HepG2 (cell line): ENCODE measurements at regions not wholly inside any gene's neighbourhood (a gene's known extent, or its start where the extent isn't known, plus 50 kb on each side); places are given as distances from the start of the nearest gene placed in this dataset.

Experiments
- ATAC-seq: fragments of 200-7000 bp; cut with Tn5 transposase; 3 replicates; pipeline ENCODE4 v1.9.1; 2020; ENCODE audit warnings: mild to moderate bottlenecking, moderate library complexity
- BruUV-seq: library from RNA; stranded (reverse); fragments of 400-500 nt; replicated peaks from 2 replicates; lab custom pipeline; 2021; lab: Mats Ljungman, UMichigan
- CTCF ChIA-PET: fragments of 300-600 bp; formaldehyde crosslinking; extraction: SDS; loops from one replicate; lab custom pipeline; 2021; ENCODE audit warnings: low total read pairs, inconsistent platforms, low intra/inter-chr PET ratio; lab: Yijun Ruan, JAX
- POLR2A ChIA-PET: fragments of 350-600 bp; sonication (Branson Sonifier 250); formaldehyde crosslinking; loops from one replicate; lab custom pipeline; 2020; ENCODE audit warnings: antibody characterized with exemption, inconsistent platforms; lab: Yijun Ruan, JAX
- DNase-seq: peaks from one replicate; pipeline ENCODE4 v3.0.0-alpha.2; 2015; ENCODE audit warnings: low spot score
- FAIRE-seq: peaks from 3 replicates; lab custom pipeline; 2011; peaks lifted over from hg19 to GRCh38; lab: Jason Lieb, UNC
- H2AFZ ChIP-seq: one replicate; pipeline ENCODE4 v1.6.1; 2011; ENCODE audit warnings: low read length, inconsistent platforms
- H3K27ac ChIP-seq: fragments of 300-600 bp; 3 replicates; pipeline ENCODE4 v1.8.0; 2011; ENCODE audit warnings: mixed run types, mild to moderate bottlenecking, mixed read lengths, low read length, inconsistent platforms; ENCODE audit not compliant: insufficient read depth; ENCODE audit errors: extremely low read length
- H3K27me3 ChIP-seq, 2 experiments: fragments of 200-600 bp in 1 of 2; 2 replicates in 1 of 2; 3 replicates in 1 of 2; pipeline versions ENCODE4 v1.6.0 to v1.8.0; 2011; ENCODE audit warnings: low read length in 2 of 2, mild to moderate bottlenecking in 2 of 2, moderate library complexity in 2 of 2, inconsistent platforms in 1 of 2; ENCODE audit not compliant: insufficient read depth in 2 of 2, control insufficient read depth in 1 of 2
- H3K36me3 ChIP-seq, 2 experiments: fragments of 200-600 bp in 1 of 2; replicated peaks in 1 of 2; 2 replicates in 1 of 2; 3 replicates in 1 of 2; pipeline versions ENCODE4 v1.5.1 to v1.8.0; 2011; ENCODE audit warnings: low read length in 2 of 2, inconsistent platforms in 1 of 2; ENCODE audit not compliant: insufficient read depth in 2 of 2, control insufficient read depth in 1 of 2
- H3K4me1 ChIP-seq: 2 replicates; pipeline ENCODE4 v1.5.1; 2012; ENCODE audit warnings: low read length, inconsistent platforms; ENCODE audit not compliant: insufficient read depth
- H3K4me2 ChIP-seq: 2 replicates; pipeline ENCODE4 v1.6.0; 2011; ENCODE audit warnings: low read depth, low read length, inconsistent platforms
- H3K4me3 ChIP-seq, 3 experiments: fragments of 200-600 bp in 1 of 3; sonication (generic), shearing (Covaris generic) in 1 of 3; replicated peaks in 1 of 3; 2 replicates each; pipeline ENCODE4 v1.5.1; 2011 to 2016; ENCODE audit warnings: low read length in 3 of 3, inconsistent platforms in 2 of 3, low read depth in 2 of 3, mild to moderate bottlenecking in 2 of 3, control low read depth in 1 of 3, mixed read lengths in 1 of 3; ENCODE audit not compliant: insufficient read depth in 1 of 3
- H3K79me2 ChIP-seq: one replicate; pipeline ENCODE4 v1.6.1; 2011; ENCODE audit warnings: low read length, inconsistent platforms; ENCODE audit not compliant: insufficient read depth
- H3K9ac ChIP-seq: 2 replicates; pipeline ENCODE4 v1.6.0; 2011; ENCODE audit warnings: mild to moderate bottlenecking, low read depth, low read length, inconsistent platforms; ENCODE audit not compliant: insufficient read depth
- H3K9me3 ChIP-seq: 2 replicates; pipeline ENCODE4 v1.5.1; 2012; ENCODE audit warnings: mild to moderate bottlenecking, low read length
- H4K20me1 ChIP-seq: 2 replicates; pipeline ENCODE4 v1.6.0; 2011; ENCODE audit warnings: inconsistent platforms, mild to moderate bottlenecking, low read length, moderate library complexity; ENCODE audit not compliant: insufficient read depth
- SMARCC2 ChIP-seq: fragments of 450-650 bp; IDR thresholded peaks from 2 replicates; pipeline ENCODE4 v1.6.1; 2017; ENCODE audit warnings: antibody characterized with exemption, mild to moderate bottlenecking
- XBP1 ChIP-seq: sonication (generic); formaldehyde crosslinking; IDR thresholded peaks from 2 replicates; pipeline ENCODE4 v1.5.0; 2020; ENCODE audit warnings: missing genetic modification reagents
- WGBS: methylation state at CpG from one replicate; pipeline ENCODE4 v1.1.6; 2017; ENCODE audit warnings: low lambda C conversion rate; 5-methylcytosine and 5-hydroxymethylcytosine counted together
- in situ Hi-C: cut with HindIII; loops from 2 replicates; pipeline ENCODE4 v1.10.0; 2017; ENCODE audit warnings: low pct_unique_long_range_greater_than_20kb; ENCODE audit not compliant: extremely low pct_ligation_motif_present
- intact Hi-C: fragments of 100-400 bp; cut with micrococcal nuclease; formaldehyde crosslinking; loops from one replicate; pipeline ENCODE4 v1.10.0; 2022; ENCODE audit not compliant: unreplicated experiment
- TF ChIP-seq, protein P1 (sequence below): sonication (generic); formaldehyde crosslinking; IDR thresholded peaks from 2 replicates; pipeline ENCODE4 v1.5.1; 2020; ENCODE audit warnings: mild to moderate bottlenecking, moderate library complexity, missing genetic modification reagents
- TF ChIP-seq, protein P2 (sequence below): sonication (generic); formaldehyde crosslinking; IDR thresholded peaks from 2 replicates; pipeline ENCODE4 v1.5.0; 2020; ENCODE audit warnings: missing genetic modification reagents
- TF ChIP-seq, protein P3 (sequence below): sonication (generic); formaldehyde crosslinking; IDR thresholded peaks from 2 replicates; pipeline ENCODE4 v1.4.0; 2020; ENCODE audit warnings: missing genetic modification reagents, borderline replicate concordance

DNA sequence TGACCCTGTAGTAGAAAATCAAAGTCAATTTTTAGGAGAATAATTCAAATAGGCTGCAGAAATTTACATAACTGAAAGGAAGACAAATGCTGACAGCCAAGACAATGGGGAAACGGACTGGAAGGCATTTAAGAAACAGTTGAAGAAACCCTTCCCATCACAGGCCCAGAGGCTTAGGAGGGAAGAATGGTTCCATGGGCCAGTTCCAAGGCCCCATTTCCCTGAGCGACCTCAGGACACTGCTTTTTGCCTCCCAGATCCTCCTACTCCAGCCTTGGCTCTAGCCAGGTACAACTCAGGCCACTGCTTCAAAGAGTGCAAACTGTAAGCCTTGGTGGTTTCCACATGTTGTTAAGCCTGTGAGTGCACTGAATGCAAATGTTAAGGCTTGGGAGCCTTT is 184.1 kb upstream of the SGCD start:
- POLR2A ChIA-PET, result no interaction called here
- no TSS peak for BruUV-seq
- Histone ChIP-seq H3K4me3 (no peak overlapping the region), H4K20me1 (no peaks in the 10 kb centered on the region), H3K4me2 (no peak overlapping the region), H3K9me3 (peaks cover 42% of the 10 kb centered on the region), H3K9ac (no peak overlapping the region), H3K27ac (no peak overlapping the region), H3K36me3 (no peaks in the 10 kb centered on the region), H3K79me2 (no peaks in the 10 kb centered on the region), H3K27me3 (no peaks in the 10 kb centered on the region), H2AFZ (no peak overlapping the region), H3K4me1 (no peaks in the 10 kb centered on the region)
- CTCF ChIA-PET, result no interaction called here
- ATAC-seq, result no peak
- no peak for FAIRE-seq
- in situ Hi-C loops (no loop called here), intact Hi-C loops (no loop called here)
- TF ChIP-seq SMARCC2 (no peak), XBP1 (CRISPR knock-in tag) (no peak)
- TF ChIP-seq, protein P1, sequence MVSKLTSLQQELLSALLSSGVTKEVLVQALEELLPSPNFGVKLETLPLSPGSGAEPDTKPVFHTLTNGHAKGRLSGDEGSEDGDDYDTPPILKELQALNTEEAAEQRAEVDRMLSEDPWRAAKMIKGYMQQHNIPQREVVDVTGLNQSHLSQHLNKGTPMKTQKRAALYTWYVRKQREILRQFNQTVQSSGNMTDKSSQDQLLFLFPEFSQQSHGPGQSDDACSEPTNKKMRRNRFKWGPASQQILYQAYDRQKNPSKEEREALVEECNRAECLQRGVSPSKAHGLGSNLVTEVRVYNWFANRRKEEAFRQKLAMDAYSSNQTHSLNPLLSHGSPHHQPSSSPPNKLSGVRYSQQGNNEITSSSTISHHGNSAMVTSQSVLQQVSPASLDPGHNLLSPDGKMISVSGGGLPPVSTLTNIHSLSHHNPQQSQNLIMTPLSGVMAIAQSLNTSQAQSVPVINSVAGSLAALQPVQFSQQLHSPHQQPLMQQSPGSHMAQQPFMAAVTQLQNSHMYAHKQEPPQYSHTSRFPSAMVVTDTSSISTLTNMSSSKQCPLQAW (CRISPR knock-in tag), result no peak
- TF ChIP-seq, protein P2, sequence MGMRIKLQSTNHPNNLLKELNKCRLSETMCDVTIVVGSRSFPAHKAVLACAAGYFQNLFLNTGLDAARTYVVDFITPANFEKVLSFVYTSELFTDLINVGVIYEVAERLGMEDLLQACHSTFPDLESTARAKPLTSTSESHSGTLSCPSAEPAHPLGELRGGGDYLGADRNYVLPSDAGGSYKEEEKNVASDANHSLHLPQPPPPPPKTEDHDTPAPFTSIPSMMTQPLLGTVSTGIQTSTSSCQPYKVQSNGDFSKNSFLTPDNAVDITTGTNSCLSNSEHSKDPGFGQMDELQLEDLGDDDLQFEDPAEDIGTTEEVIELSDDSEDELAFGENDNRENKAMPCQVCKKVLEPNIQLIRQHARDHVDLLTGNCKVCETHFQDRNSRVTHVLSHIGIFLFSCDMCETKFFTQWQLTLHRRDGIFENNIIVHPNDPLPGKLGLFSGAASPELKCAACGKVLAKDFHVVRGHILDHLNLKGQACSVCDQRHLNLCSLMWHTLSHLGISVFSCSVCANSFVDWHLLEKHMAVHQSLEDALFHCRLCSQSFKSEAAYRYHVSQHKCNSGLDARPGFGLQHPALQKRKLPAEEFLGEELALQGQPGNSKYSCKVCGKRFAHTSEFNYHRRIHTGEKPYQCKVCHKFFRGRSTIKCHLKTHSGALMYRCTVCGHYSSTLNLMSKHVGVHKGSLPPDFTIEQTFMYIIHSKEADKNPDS, result no peak
- TF ChIP-seq, protein P3, sequence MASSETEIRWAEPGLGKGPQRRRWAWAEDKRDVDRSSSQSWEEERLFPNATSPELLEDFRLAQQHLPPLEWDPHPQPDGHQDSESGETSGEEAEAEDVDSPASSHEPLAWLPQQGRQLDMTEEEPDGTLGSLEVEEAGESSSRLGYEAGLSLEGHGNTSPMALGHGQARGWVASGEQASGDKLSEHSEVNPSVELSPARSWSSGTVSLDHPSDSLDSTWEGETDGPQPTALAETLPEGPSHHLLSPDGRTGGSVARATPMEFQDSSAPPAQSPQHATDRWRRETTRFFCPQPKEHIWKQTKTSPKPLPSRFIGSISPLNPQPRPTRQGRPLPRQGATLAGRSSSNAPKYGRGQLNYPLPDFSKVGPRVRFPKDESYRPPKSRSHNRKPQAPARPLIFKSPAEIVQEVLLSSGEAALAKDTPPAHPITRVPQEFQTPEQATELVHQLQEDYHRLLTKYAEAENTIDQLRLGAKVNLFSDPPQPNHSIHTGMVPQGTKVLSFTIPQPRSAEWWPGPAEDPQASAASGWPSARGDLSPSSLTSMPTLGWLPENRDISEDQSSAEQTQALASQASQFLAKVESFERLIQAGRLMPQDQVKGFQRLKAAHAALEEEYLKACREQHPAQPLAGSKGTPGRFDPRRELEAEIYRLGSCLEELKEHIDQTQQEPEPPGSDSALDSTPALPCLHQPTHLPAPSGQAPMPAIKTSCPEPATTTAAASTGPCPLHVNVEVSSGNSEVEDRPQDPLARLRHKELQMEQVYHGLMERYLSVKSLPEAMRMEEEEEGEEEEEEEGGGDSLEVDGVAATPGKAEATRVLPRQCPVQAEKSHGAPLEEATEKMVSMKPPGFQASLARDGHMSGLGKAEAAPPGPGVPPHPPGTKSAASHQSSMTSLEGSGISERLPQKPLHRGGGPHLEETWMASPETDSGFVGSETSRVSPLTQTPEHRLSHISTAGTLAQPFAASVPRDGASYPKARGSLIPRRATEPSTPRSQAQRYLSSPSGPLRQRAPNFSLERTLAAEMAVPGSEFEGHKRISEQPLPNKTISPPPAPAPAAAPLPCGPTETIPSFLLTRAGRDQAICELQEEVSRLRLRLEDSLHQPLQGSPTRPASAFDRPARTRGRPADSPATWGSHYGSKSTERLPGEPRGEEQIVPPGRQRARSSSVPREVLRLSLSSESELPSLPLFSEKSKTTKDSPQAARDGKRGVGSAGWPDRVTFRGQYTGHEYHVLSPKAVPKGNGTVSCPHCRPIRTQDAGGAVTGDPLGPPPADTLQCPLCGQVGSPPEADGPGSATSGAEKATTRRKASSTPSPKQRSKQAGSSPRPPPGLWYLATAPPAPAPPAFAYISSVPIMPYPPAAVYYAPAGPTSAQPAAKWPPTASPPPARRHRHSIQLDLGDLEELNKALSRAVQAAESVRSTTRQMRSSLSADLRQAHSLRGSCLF (CRISPR knock-in tag), result no peak
- WGBS, result 0% methylated on average over 1 of the region's 2 CpGs
- DNase-seq, result no peak
